NT2/D1 (cell line): ENCODE measurements at regions not wholly inside any gene's neighbourhood (a gene's known extent, or its start where the extent isn't known, plus 50 kb on each side); places are given as distances from the start of the nearest gene placed in this dataset.

Experiments
- SUZ12 ChIP-seq: IDR thresholded peaks from 2 replicates; pipeline ENCODE4 v1.6.1; 2011; ENCODE audit not compliant: insufficient read length, insufficient read depth; ENCODE audit errors: extremely low read depth
- YY1 ChIP-seq: IDR thresholded peaks from 2 replicates; pipeline ENCODE4 v1.6.1; 2011; ENCODE audit not compliant: insufficient read length, insufficient read depth
- ZNF274 ChIP-seq: IDR thresholded peaks from 2 replicates; pipeline ENCODE4 v1.6.1; 2011; ENCODE audit warnings: mild to moderate bottlenecking, low read depth, low read length

DNA sequence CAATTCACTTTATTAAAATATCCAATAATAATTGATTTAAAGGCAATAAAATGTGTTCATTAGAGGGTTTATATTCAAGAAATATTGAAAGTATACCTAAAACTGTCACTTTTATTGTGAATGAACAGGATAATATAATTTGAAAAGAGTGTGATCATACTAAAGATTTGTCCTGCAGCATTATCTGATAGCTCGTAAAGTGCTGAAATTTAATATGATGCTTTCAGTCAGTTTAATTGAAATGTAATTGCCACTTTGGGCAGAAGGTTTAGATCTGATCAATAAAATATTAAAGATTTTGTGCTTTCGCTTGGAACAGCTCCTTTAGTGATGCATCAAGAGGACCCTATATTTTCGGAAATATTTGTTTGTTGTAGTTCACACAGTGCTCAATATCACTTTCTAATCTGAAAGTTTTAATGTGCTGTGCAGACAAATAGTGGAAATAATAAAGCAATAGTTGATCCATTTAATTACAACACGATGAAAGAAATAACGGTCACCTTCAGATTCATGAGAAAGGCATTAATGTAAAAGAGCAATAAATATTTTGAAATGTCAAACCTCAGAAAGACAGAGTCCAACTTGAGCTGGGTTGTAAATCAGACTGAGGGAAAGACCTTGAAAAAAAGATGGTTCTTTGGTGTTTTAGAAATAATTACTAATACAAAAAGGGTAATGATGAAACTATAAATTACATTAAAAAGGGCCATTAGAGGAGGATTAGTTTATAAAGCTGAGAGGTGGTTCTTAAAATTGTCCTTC lies 129.7 kb upstream of the MEIS2 start:
- TF ChIP-seq ZNF274, result no peak
- no peak for TF ChIP-seq YY1
- no peak for TF ChIP-seq SUZ12
